ENCODE measurements at regions not wholly inside any gene's neighbourhood (a gene's known extent, or its start where the extent isn't known, plus 50 kb on each side); places are given as distances from the start of the nearest gene placed in this dataset.
"Not testable (repeated sequence)": the region's sequence is repeated elsewhere in the genome, so short reads cannot be mapped to it uniquely, and the experiment has no call there.

DNA sequence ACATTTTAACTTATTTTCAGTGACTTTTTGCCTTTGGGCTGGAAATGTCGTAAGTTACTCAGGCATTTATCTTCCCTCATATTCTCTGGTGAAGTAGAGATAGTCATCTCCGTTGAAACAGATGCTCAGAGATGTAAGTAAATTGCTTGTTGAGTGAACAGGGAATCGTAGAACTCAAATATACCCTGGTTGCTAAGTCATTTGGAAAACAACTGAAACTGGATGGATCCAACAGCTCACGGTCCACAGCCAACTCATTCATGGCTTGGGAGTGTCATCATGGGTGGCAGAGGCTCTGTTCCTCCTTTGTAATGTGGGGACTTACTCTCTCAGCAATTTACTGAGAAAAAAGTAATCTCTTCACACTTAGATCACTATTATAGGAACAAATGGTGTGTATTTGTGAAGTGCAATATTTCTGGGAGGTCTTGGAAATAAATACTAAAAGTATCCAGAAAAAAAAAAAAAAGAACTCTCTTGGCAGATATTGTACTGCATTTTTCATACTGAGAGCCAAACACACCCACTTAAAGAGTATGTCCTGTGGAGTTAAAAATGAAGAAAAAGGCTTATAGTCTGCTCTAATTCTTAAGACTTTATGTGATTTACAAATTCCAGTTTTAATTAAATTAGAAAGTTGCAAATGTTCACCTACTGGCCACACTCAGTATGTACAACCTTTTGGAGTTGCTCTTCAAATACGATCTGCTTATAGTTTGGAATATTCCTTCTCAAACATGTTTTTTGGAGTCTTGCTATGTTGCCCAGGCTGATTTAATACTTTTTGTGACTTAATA, 107.4 kb downstream of the LEPR start:
- peak; percentile 25 for DNase-seq (ENCODE audit: low read depth)

DNA sequence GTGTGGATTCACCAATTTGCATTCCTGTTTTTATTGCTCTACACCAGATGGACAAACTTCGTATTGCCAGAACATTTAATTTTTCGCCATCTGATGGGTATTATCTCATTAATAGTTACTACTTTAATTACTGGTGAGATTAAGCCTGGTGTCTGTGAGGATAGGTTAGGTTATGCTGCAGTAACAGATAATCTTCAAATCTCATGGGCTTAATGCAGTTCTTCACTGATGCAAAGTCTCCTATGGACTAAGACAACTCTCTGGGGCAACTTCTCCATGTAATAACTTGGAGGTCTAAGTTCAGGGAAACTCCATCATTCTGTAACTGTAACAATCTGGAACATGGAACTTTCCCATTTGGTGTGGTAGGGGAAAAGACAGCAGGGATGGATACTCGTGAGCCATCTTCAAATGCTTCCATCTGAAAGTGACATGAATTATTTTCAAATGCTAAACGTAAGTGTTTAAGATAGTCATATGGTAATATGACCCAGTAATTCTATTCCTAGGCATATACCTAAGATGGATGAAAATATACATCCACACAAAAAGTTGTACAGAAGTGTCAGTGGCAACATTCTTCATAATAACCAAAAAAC, 111.6 kb downstream of the LEPR start:
- no peak for DNase-seq (ENCODE audit: low read depth)

DNA sequence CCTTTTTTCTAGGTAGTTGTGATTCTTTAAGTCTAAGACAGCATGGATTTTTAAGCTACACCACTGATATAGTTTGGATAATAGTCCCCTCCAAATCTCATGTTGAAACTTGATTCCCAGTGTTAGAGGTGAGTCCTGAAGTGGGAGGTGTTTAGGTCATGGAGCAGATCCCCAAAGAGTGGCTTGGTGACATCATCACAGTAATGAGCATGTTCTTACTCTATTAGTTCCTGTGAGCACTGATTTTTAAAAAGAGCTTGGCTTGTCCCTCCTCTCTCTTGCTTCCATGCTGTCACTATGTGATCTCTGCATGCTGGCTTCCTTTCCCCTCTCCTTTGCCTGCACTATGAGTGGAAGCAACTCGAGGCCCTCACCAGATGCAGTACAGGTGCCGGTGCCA, 115.5 kb downstream of the LEPR start:
- DNase-seq (ENCODE audit: low read depth): no peak

DNA sequence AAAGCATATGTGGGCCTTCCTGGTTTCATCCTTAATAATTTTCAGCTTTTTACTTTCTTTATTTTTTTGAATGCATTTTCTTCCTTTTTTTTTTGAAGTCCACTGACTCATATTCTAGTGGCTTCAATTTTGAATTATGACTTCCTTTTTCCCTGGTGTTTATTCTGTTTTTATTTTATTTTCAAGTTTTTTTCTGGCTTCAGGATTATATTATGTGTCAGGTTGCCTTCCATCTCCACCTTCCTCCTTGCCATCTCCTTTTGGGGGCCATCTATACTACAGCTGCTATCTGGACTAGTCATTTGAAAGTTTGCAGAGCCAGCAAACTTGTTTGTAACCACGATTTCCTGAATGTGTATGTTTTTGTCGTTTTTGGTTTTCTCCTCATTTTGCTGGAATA, 117.6 kb downstream of the LEPR start:
- no peak for DNase-seq (ENCODE audit: low read depth)

DNA sequence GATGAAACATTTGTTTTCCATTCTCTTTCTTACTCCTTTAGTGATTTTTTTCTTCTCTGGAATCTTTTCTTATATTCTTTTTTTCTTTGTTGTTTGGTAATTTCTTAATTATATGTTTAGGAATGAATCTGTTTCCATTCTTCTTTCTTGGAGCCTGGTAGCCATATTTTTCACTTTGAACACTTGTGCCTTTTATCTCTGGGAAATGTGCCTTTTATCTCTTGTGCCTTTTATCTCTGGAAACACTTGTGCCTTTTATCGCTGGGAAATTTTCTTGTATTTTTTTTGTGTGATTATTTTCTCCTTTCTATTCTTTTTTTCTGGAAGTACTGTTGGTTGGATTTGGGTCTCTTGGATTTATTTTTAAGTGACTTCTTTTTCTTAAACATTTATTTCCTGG, 118.2 kb downstream of the LEPR start:
- DNase-seq (ENCODE audit: low read depth): no peak

DNA sequence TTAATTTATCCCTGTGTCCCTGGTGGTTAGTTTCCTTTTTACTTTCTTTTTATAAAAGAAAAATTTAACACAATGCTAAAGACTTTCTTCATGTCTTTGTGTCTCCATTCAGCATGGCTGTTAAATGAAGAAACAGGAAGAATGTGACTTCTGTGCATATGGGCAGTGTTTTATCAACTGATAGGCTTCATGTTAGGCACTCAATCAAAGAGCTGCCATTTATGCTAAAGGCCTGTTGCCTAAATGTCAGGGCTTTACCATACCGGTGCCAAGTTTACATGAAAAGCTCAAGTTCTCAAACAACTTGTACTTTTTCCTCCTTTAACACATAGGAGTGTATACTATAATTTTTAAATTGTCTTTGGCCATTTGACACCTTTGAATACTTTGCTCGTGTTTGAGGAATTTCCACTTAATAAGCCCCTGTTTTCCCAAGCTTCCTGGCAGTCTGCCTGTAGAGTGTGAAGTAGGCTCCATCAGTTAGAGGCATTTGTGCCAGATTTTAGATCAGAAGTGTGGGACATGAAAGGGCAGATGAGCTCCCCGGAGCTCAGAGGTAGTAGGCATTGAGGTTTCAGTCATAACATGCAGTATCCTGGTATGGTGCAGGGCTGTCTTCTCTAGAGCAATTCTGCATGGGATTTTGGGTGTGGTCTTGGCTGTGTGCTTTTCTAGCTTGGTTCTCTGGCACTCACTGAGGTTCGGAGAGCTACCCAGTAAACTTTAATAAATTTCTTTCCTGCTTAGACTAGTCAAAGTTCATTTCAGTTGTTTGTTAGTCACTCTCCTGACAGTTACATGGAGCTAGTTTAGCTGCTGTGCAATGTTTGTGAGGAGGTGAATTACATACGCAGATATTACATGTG, 119.0 kb downstream of the LEPR start:
- no peak for DNase-seq (ENCODE audit: low read depth)

DNA sequence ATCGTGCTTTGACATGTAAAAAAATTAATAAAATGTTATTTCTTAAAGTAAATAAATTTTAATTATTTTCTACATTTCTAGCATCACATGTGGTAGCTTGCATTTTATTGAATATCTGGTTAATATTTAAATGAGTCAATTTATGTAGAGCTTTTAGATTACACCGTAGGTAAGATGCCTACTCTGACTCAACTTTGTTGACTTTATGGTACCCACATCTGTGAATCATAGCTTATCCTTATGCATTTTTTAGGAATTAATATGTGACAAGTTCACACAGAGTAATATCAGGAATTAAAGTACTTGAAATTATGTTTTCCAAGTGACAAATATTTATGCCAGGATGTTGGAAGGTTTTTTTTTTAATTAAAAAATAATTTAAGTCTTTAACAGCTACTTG, 120.7 kb downstream of the LEPR start:
- no peak for DNase-seq (ENCODE audit: low read depth)

DNA sequence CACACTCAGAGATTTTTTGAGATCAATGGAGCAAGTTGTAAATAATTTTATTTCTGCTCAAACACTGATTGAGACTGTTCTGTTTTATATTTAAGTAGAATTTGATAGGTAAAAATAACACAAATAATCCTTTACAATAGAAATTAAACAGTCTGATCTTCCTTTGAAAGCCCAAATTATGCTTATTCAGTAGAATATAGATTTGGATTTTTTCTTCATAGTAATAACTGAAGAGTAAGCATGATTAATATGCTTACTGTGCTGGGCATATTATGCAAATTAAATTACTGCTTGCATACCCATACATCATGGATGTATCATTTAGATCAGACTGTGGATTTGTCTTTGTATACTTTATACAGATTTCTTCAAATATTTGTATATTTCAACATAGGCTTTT, 121.4 kb downstream of the LEPR start:
- DNase-seq (ENCODE audit: low read depth): no peak

DNA sequence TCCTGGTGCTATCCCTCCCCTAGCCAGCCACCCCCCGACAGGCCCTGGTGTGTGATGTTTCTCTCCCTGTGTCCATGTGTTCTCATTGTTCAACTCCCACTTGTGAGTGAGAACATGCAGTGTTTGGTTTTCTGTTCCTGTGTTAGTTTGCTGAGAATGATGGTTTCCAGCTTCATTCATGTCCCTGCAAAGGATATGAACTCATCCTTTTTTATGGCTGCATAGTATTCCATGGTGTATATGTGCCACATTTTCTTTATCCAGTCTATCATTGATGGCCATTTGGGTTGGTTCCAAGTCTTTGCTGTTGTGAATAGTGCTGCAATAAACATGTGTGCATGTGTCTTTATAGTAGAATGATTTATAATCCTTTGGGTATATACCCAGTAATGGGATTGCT, 122.1 kb downstream of the LEPR start:
- DNase-seq (ENCODE audit: low read depth): not testable (repeated sequence)

DNA sequence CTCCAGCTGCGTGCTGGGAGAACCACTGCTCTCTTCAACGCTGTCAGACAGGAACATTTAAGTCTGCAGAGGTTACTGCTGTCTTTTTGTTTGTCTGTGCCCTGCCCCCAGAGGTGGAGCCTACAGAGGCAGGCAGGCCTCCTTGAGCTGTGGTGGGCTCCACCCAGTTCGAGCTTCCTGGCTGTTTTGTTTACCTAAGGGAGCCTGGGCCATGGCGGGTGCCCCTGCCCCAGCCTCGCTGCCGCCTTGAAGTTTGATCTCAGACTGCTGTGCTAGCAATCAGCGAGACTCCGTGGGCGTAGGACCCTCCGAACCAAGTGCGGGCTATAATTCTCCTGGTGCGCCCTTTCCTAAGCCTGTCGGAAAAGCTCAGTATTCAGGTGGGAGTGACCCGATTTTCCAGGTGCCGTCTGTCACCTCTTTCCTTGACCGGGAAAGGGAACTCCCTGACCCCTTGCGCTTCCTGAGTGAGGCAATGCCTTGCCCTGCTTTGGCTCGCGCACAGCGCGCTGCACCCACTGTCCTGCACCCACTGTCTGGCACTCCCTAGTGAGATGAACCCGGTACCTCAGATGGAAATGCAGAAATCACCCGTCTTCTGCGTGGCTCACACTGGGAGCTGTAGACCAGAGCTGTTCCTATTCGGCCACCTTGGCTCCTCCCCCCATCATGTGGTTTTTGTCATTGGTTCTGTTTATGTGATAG, 130.0 kb downstream of the LEPR start:
- DNase-seq (ENCODE audit: low read depth): not testable (repeated sequence)

DNA sequence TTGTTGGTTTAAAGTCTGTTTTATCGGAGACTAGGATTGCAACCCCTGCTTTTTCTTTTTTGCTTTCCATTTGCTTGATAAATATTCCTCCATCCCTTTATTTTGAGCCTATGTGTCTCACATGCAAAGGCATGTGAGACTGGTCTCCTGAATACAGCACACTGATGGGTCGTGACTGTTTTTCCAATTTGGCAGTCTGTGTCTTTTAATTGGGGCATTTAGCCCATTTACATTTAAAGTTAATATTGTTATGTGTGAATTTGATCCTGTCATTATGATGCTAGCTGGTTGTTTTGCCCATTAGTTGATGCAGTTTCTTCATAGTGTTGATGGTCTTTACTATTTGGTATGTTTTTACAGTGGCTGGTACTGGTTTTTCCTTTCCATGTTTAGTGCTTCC, 132.0 kb downstream of the LEPR start:
- DNase-seq (ENCODE audit: low read depth): not testable (repeated sequence)

DNA sequence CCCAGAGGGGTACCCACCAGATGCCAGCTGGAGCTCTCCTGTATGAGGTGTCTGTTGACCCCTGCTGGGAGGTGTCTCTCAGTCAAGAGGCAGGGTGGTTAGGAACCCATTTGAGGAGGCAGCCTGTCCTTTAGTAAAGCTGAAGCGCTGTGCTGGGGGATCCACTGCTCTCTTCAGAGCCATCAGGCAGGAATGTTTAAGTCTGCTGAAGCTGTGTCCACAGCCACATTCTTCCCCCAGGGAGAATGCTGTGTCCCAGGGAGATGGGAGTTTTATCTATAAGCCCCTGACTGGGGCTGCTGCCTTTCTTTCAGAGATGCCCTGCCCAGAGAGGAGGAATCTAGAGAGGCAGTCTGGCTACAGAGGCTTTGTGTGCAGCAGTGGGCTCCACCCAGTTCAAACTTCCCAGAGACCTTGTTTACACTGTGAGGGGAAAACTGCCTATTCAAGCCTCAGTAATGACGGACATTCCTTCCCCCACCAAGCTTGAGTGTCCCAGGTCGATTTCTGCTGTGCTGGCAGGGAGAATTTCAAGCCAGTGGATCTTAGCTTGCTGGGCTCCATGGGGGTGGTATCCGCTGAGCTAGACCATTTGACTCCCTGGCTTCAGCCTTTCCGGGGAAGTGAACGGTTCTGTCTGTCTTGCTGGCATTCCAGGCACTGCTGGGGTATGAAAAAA, 133.8 kb downstream of the LEPR start:
- peak; percentile 3 for DNase-seq (ENCODE audit: low read depth)

DNA sequence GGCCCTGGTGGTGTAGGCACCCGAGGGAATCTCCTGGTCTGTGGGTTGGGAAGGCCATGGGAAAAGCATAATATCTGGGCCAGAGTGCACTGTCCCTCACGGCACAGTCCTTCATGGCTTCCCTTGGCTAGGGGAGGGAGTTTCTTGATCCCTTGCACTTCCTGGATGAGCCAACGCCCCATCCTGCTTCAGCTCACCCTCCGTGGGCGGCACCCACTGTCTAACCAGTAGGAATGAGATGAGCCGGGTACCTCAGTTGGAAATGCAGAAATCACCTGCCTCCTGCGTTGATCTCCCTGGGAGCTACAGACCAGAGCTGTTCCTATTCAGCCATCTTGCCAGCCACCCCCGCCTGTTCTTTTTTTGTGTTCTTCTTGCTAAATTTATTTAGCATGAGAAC, 134.4 kb downstream of the LEPR start:
- DNase-seq (ENCODE audit: low read depth): peak; percentile 15

DNA sequence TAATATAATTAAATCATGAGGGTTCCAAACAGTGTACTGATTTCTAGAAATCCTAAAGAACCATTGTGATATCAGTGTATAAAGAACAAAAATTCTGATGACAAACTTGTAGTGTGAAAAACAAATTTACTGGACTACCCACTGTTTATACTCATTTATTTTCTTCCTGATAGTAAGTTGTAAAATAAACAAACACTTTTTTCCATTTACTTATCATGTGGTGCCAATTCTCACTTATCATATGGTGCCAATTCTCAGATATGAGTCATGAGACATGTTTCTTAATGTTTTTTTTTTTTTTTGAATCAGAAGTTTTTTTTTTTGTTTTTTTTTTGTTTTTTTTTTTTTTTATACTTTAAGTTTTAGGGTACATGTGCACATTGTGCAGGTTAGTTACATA, 137.7 kb downstream of the LEPR start:
- no peak for DNase-seq (ENCODE audit: low read depth)

DNA sequence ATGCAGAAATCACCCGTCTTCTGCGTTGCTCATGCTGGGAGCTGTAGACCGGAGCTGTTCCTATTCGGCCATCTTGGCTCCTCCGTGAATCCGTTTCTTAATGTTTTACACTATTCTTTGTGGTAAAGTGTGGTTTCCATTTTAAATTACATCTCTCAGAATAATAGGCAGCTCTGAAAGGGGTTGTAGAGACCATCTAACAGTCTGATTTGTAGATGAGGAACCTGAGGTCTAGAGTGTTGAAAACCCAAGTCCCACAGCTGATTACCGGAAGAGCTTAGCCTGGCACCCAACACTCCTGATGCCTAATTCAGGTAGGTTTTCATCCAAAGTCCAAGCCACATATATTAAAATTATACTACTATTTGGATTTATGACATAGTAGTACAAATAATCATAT, 144.0 kb downstream of the LEPR start:
- DNase-seq (ENCODE audit: low read depth): no peak

DNA sequence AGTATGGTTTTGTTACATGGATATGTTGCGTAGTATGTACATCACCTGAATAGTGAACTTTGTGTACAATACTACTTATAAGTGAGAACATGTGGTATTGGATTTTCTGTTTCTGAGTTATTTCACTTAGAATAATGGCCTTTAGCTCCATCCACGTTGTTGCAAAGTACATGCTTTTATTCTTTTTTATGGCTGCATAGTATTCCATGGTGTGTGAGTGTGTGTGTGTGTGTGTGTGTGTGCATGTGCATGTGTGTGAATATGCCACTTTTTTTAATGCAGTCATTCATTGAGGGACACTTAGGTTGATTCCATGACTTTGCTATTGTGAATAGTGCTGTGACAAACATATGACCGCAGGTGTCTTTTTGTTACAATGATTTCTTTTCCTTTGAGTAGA, 147.8 kb downstream of the LEPR start:
- DNase-seq (ENCODE audit: low read depth): no peak

DNA sequence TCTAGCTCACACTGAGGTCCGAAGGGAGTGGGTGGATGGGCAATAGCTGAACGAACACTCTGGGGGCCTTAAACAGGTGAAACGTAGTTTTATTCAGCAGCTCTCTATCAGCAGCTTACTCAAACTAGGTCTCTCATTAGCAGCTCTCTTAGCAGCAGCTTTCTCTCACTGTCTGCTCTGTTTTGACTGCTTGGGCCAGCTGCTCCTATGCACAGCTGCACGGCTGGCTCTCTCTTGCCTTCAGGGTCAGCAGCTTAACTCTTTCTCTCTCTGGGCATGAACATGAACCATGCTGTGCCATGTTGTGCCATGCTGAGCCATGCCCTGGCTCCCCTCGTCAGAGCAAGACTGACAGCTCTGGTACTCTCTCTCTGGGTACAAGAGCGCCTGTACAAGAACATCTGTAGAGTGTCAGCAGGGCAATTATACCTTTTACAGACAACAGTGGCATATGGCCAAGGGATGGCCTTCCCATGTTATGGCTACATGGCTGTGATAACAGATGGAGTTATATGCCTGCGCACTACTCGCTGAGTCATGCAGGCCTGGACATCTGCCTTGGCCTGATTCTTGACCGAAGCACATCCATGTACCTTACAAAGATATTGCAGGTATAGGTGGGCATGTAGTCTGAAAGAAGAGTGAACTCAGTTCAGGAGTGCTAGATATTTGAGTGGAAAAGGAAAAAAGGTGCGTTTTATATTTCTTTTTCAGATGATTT, 152.4 kb downstream of the LEPR start:
- no peak for DNase-seq (ENCODE audit: low read depth)

DNA sequence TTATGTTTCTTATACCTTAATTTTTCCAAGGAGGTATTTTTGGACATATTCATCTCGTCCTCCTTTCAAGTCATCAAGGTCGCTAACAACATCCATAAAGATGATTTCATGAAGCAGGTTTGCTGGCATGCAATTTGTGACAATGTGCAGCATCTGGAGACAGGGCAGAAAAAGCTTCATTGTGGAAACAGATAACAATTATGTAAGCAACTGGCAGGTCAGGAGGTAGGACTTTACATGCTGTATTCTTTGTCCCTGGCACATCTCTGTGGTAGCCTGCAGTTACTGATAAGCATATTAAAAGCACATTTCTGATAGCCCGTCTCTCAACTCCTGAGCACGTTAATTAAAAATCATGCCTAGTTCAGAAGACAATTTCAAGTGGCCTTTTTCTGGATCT, 156.8 kb downstream of the LEPR start:
- no peak for DNase-seq (ENCODE audit: low read depth)

DNA sequence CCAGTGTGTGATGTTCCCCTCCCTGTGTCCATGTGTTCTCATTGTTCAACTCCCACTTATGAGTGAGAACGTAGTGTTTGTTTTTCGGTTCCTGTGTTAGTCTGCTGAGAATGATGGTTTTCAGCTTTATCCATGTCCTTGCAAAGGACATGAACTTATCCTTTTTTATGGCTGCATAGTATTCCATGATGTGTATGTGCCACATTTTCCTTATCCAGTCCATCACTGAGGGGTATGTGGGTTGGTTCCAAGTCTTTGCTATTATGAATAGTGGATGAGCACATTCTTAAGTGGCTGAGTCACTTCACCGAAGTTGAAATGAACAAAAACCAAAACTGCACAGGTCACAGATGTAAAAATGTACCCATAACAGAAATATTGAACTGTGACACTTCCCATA, 157.5 kb downstream of the LEPR start:
- DNase-seq (ENCODE audit: low read depth): not testable (repeated sequence)

DNA sequence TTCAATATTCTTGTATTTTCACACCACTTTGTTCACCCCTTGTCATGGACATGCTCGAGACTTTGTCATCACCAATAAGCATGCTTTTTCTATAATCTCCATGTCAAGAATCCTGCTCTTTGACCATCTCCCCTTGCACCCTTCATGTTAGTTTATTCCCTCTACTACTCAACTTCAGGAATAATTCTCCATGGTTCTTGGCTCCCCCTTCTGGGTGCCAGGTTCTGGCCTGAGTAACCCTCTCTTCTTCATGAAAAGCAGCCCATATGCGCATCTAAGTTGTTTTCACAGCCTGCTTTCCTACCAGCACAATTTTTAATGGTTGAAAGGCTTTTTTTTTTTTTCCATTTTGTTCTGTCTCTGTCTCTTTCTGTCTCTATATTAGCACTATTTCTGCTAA, 160.7 kb downstream of the LEPR start:
- no peak for DNase-seq (ENCODE audit: low read depth)

DNA sequence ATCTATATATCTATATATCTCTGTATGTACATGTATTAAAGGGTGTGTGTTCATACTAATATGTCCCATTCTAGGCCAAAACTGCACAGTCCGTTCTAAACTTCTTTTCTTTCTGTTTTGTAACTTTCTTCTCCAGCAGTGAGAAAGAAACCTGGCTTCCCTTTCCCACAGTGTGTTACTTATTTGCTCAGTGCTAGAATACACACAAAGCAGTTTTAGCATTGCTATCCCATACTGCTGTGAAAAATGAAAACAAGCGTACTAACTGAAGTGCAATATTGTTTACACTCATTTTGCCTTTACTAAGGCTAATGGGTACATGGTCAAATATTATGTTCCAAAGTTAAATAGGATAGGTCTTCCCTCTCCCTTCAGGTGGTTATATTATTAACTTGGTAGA, 163.9 kb downstream of the LEPR start:
- DNase-seq (ENCODE audit: low read depth): no peak
